NCI-H2029 treated with DMSO at 0.1 percent for 48 hours (cell line): ENCODE measurements at regions not wholly inside any gene's neighbourhood (a gene's known extent, or its start where the extent isn't known, plus 50 kb on each side); places are given as distances from the start of the nearest gene placed in this dataset.

Source experiments
- DNase-seq: peaks from one replicate; lab custom pipeline; 2025; lab: John Stamatoyannopoulos, UW

DNA sequence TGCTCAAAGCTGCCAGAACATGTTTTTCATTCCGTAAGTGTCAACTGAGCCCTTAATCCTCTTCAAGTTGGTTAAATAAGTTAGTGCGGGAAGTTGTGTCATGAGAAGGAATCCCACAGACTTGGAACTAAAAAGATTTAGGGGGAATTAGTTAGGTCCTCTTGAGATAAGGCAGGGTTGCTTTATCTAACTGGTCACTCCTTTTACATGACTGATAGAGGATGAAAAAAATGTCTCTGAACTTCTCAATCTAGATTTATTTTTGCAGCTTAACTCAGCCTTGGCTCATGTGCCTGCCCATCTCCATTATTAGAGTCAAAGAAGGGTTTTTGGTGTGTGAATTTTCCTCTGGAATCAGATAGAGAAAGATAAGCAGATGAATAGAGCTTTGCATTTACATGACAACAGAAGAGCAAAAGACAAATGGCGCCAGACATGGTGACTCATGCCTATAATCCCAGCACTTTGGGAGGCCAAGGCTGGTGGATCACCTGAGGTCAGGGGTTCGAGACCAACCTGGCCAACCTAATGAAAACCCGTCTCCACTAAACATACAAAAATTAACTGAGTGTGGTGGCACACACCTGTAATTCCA, 882.9 kb downstream of the RPA4 start:
- DNase-seq = no peak

- DNase-seq = no peak
Observed at GRCh38 chrX:97787311-97787710, 903.6 kb downstream of the RPA4 start.

GRCh38 chrX:97787849-97788248, 904.1 kb downstream of the RPA4 start:
- no peak for DNase-seq

DNA sequence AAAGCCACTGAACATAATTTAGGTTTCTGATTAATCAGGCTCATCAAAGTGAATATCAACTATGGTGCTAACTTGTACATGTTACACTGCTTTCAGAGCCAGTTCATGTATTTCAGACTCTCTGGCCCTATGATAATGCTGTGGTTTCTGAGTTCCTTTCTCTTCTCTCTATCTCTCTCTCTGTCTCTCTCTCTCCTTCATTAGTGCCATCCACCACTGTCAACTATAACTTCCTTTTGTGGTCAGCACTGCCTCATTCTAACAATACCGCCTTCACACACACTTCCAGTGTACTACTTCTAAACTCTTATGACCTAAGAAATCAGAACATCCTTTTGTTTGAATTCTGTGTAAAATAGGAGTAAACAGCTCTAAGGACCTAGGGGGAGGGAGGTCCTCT, 907.1 kb downstream of the RPA4 start:
- DNase-seq = no peak

- no peak for DNase-seq
Observed at GRCh38 chrX:97797076-97797475, 913.4 kb downstream of the RPA4 start.

- DNase-seq = no peak
Observed at GRCh38 chrX:97806238-97806637, 922.5 kb downstream of the RPA4 start.

DNA sequence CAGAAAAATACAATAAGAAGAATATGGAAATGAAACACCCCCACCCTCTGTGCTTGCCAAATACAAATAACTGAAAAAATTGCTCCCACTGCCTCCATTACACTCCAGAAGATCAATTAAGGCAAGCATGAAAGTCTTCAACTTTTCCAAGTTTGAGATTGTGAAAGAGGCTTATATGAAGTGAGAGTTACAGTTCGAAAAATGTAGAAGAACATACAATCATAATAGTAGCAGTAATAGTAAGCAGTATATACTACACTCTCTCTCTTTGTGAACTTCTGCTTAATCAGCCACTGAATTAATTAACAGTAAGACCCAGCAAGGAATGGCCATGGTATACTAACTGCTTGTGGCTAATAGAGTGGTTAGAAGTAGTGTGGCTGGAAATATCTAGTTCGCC, 923.2 kb downstream of the RPA4 start:
- DNase-seq = no peak

DNA sequence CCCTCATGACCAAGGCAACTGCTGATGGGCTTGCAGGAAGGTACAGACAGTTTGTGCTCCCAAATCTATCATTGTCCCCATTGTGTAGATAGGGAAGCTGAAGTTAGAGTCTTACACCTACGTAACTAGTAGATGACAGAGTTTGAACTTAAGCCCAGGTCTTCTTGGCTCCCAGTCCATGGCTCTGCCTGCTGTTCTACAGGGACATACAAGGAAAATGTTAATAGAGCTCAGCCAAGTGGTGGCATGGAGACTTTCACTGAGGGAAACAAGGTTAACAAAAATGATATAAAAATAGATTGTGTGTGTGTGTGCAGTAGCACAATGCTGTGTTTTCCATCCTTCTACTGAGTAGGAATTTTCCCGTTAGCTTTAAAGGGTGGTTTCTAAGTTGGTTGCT, 936.5 kb downstream of the RPA4 start:
- DNase-seq = no peak

DNA sequence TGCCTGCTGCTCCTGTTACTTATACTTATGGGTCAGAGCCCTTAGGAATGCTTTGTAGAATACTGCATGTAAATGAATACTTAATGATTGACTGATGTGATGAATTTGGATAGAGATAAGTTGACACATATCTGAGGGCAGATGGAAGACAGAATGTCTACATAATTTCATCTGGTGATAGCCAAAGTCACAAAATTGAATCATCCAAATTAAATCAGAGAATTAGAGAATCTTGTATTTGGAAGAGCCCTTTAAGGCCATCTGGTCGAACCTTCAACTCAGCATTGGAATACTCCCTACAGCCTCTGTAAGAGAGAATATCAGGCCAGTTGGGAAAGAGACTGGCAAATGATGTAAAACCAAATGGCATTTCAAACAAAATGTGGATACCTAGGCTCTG, 944.8 kb downstream of the RPA4 start:
- no peak for DNase-seq

GRCh38 chrX:97835969-97836368, 952.3 kb downstream of the RPA4 start:
- no peak for DNase-seq

- DNase-seq = no peak
Observed at GRCh38 chrX:97841544-97842179, 958.0 kb downstream of the RPA4 start.

- no peak for DNase-seq
Observed at GRCh38 chrX:97842468-97843199, 958.9 kb downstream of the RPA4 start.

DNA sequence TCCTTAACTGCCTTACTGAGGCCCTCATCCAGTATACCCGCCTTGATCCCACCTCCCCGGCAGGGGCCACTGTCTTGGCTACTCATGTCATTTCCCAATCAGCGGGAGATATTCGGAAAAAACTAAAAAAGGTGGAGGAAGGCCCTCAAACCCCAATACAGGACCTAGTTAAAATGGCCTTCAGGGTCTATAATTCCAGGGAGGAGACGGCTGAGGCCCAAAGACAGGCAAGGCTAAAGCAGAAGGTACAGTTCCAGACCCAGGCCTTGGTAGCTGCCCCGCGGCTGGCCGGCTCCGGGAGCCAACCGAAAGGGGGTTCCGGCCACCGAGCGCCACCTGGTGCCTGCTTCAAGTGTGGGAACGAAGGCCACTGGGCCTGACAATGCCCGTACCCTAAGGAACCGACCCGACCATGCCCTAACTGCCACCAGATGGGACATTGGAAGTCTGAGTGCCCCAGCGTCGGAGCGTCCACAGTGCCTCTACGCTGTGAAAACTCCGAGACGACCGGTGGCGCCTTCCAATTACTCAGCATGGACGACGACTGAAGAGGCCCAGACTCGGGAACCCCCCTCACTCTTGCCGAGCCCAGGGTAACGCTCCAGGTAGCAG, 959.6 kb downstream of the RPA4 start:
- DNase-seq = no peak

- DNase-seq = no peak
Observed at GRCh38 chrX:97844161-97844560, 960.5 kb downstream of the RPA4 start.

- no peak for DNase-seq
Observed at GRCh38 chrX:97844943-97845342, 961.2 kb downstream of the RPA4 start.

GRCh38 chrX:97845451-97845850, 961.7 kb downstream of the RPA4 start:
- DNase-seq = no peak

DNA sequence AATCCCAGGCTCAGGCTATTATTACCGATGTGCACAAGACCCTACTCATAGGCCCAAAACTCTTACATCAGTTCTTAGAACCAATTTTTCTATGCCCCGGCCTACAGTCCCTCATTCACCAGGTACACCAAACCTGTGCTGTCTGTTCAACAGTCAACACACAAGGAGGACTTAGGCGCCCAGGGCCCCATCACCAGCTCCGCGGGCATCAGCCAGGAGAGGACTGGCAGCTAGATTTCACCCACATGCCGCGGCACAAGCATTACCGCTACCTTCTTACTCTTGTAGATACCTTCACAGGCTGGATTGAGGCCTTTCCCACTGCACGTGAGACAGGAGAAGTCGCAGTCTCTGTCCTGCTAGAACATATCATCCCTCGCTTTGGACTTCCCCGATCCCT, 962.5 kb downstream of the RPA4 start:
- no peak for DNase-seq

DNA sequence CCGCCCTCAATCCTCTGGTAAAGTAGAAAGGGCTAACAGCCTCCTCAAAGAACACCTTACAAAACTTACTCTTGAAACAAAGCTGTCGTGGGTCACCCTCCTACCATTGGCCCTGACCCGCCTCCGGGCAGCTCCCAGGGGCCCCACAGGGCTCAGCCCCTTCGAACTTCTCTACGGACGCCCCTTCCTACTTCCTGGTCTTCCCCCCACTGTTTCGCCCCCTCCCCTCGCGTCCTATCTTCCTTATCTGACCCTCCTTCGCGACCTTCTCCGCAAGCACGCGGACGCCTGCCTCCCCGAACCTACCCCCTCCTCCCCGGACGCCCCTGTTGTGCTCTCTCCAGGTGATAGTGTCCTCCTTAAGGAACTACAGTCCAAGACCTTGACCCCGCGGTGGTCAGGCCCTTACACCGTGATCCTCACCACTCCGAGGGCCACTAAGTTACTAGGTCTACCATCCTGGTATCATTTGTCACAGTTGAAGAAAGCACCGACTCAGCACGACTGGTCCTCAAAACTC, 963.1 kb downstream of the RPA4 start:
- no peak for DNase-seq

DNA sequence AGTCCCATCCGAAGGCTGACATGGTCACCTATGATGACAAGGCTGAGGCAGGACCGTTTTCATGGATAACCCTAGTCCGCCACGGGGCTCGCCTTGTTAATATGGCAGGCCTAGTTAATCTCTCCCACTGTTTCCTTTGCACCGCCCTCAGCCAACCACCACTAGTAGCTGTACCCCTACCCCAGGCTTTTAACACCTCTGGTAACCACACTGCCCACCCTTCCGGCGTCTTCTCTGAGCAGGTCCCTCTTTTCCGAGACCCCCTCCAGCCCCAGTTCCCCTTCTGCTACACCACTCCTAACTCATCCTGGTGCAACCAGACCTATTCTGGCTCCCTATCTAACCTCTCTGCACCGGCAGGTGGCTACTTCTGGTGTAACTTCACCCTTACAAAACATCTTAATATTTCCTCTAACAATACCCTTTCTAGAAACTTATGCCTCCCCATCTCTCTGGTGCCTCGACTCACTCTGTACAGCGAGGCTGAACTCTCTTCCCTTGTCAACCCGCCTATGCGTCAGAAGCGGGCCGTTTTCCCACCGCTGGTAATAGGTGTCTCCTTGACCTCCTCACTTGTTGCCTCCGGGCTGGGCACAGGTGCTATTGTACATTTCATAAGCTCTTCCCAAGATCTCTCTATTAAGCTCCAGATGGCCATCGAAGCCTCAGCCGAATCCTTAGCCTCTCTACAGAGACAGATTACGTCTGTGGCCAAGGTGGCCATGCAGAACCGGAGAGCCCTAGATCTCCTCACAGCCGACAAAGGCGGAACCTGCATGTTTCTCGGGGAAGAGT, 964.4 kb downstream of the RPA4 start:
- DNase-seq = no peak

DNA sequence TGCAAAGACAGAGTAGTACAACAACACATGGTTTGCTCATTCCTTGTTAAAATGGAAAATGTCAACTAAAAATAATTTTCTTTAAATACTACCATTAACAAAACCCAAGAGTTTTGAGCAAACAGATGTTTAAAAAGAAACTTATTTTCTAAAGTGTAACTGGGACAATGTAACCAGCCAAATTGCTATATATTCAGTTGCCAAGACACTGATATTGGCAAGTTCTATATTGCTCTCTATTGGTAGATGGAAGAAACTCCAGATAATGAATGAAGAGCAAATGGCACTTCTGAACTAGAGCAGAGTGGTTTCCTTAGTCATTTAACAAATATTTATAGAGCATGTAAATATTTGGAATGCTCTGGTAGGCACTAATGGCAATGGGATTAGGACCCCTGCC, 966.2 kb downstream of the RPA4 start:
- no peak for DNase-seq

DNA sequence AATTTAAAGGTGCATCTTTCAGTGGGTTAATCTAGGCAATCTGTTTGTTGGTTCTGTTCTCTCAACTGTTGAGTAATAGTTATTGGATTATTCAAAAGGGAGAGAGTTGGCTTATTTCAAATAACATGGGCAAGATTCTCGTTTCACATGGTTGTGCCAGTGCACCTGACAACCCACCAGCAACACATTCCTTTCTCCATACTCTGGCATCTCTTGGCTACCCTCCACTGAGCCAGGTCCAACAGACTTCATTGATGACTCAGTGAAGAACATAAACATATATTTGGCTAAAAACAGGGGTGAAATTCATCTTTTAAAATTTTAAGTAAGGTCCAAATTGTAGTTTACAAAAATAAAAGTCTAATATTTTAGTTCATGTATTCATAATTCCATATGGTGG, 967.2 kb downstream of the RPA4 start:
- no peak for DNase-seq

GRCh38 chrX:97854086-97854485, 970.4 kb downstream of the RPA4 start:
- no peak for DNase-seq
